Muscle of back (tissue), 3 donors: ENCODE measurements at regions not wholly inside any gene's neighbourhood (a gene's known extent, or its start where the extent isn't known, plus 50 kb on each side); places are given as distances from the start of the nearest gene placed in this dataset.
"Not testable (repeated sequence)": the region's sequence is repeated elsewhere in the genome, so short reads cannot be mapped to it uniquely, and the experiment has no call there.

ENCODE experiments used
- DNase-seq, 3 donors: peaks; one replicate each; pipeline versions ENCODE4 v3.0.0 to v3.0.0-alpha.2; 2013

- DNase-seq = no peak
These were observed 53.1 kb upstream of the WNT4 start for GRCh38 chr1:22196041-22196440.

- DNase-seq = no peak
These were observed 53.7 kb upstream of the WNT4 start for GRCh38 chr1:22196641-22197040.

- no peak for DNase-seq
These were observed 54.7 kb upstream of the WNT4 start for GRCh38 chr1:22197644-22198043.

GRCh38 chr1:22201023-22201422 is 58.1 kb upstream of the WNT4 start:
- no peak for DNase-seq

- no peak for DNase-seq
These were observed 60.4 kb upstream of the WNT4 start for GRCh38 chr1:22203335-22203734.

GRCh38 chr1:22204057-22204840 is 61.4 kb upstream of the WNT4 start:
- no peak for DNase-seq

- peak in 1 of 3 donors; percentile 28 for DNase-seq
These were observed 62.4 kb upstream of the WNT4 start for GRCh38 chr1:22204989-22205913.

- DNase-seq = no peak
These were observed 63.7 kb upstream of the WNT4 start for GRCh38 chr1:22206551-22207125.

GRCh38 chr1:22207511-22208267 is 64.8 kb upstream of the WNT4 start:
- DNase-seq = peak; percentile 32 to 70 (median 42)

- no peak for DNase-seq
These were observed 65.5 kb upstream of the WNT4 start for GRCh38 chr1:22208268-22208972.

GRCh38 chr1:22208973-22209378 is 66.1 kb upstream of the WNT4 start:
- no peak for DNase-seq

GRCh38 chr1:22210176-22210575 is 67.3 kb upstream of the WNT4 start:
- DNase-seq = no peak

- no peak for DNase-seq
These were observed 67.7 kb upstream of the WNT4 start for GRCh38 chr1:22210636-22211035.

GRCh38 chr1:22211459-22211858 is 68.6 kb upstream of the WNT4 start:
- not testable (repeated sequence) for DNase-seq

GRCh38 chr1:22212400-22213233 is 69.7 kb upstream of the WNT4 start:
- DNase-seq = no peak

- no peak for DNase-seq
These were observed 73.5 kb upstream of the WNT4 start for GRCh38 chr1:22216210-22216883.

- no peak for DNase-seq
These were observed 74.1 kb upstream of the WNT4 start for GRCh38 chr1:22216966-22217365.

GRCh38 chr1:22217811-22218460 is 75.0 kb upstream of the WNT4 start:
- DNase-seq = no peak

GRCh38 chr1:22218618-22219250 is 75.8 kb upstream of the WNT4 start:
- DNase-seq = no peak
